GM12873 (cell line): ENCODE measurements at regions not wholly inside any gene's neighbourhood (a gene's known extent, or its start where the extent isn't known, plus 50 kb on each side); places are given as distances from the start of the nearest gene placed in this dataset.

Experiments used
- TF ChIP-seq, protein P1 (sequence below): IDR thresholded peaks from 2 replicates; pipeline ENCODE4 v1.5.1; 2012; ENCODE audit warnings: low read depth, mild to moderate bottlenecking, moderate library complexity, low read length, control low read depth; ENCODE audit not compliant: insufficient read depth; ENCODE audit errors: missing control alignments

DNA sequence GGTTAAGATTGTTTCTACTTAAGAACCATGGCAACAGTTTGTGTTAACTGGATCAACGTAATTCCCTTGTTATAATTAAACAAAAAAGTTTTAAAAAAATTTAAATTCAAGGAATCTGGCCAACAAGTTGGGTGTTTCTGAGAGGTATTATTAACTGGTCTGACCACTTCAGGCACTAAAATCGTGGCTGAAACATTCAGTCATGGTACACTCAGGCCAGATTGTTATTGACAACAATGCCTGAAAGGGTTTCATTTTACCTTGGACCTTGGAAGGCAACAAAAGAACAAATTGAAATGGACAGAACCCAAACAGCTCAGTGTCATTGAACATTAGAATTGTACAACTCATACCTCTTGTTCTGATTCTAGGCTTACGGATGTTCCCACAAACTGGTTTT, 103.3 kb upstream of the ARMC3 start:
- TF ChIP-seq, protein P1, sequence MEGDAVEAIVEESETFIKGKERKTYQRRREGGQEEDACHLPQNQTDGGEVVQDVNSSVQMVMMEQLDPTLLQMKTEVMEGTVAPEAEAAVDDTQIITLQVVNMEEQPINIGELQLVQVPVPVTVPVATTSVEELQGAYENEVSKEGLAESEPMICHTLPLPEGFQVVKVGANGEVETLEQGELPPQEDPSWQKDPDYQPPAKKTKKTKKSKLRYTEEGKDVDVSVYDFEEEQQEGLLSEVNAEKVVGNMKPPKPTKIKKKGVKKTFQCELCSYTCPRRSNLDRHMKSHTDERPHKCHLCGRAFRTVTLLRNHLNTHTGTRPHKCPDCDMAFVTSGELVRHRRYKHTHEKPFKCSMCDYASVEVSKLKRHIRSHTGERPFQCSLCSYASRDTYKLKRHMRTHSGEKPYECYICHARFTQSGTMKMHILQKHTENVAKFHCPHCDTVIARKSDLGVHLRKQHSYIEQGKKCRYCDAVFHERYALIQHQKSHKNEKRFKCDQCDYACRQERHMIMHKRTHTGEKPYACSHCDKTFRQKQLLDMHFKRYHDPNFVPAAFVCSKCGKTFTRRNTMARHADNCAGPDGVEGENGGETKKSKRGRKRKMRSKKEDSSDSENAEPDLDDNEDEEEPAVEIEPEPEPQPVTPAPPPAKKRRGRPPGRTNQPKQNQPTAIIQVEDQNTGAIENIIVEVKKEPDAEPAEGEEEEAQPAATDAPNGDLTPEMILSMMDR: no peak

DNA sequence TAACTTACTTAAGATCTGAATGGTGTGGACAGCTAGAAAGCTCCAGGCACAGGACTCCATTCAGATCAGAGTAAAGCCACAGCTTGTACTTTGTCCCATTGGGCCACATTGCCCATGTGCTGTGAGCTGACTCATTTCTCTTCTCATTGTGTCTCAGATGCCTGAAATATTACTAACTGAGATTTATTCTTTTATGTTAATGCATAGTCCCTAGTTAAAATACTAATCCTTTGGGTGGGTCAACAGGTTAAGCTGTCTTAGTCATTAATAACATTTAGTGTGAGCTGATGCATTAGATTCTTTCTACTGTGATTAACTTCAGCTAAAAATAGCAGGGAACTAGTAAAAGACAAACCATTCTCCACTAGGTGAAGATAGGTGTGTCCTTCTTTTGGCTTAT, 104.7 kb upstream of the ARMC3 start:
- TF ChIP-seq, protein P1: no peak

DNA sequence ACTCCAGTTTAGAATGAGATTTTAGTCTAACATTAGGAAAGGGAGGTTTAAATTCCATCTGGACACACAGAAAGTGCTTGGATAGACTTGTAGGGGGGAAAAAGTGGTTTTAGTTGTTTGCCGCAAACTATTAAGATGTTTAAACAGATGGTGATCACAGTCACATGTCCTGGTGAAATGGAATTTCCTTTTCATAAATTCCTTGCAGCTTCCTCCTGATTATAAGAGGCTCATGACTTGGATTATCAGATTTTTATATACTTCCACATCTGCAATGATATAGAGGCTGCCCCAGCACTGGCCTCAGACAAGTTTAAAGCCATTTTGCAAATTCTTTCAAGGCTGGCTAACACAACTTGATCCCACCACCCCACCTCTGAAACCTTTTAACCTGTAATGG, 106.4 kb upstream of the ARMC3 start:
- TF ChIP-seq, protein P1: no peak

DNA sequence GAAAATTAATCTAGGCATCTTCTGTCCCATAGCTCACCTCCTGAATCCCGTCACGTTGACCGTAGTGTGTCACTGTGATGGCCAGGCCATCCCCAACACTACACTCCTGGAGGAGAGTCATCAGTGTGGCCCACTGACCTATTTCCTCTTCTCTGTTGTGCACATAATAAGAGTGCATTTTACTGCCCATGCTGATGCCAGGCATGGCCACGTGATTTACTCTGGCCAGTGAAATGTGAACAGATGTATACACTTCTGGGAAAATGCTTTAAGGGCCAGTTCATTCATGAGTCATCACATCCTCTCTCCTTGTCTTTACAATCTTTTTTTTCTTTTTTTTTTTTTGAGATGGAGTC, 101.9 kb upstream of the PIP4K2A start:
- TF ChIP-seq, protein P1: no peak

DNA sequence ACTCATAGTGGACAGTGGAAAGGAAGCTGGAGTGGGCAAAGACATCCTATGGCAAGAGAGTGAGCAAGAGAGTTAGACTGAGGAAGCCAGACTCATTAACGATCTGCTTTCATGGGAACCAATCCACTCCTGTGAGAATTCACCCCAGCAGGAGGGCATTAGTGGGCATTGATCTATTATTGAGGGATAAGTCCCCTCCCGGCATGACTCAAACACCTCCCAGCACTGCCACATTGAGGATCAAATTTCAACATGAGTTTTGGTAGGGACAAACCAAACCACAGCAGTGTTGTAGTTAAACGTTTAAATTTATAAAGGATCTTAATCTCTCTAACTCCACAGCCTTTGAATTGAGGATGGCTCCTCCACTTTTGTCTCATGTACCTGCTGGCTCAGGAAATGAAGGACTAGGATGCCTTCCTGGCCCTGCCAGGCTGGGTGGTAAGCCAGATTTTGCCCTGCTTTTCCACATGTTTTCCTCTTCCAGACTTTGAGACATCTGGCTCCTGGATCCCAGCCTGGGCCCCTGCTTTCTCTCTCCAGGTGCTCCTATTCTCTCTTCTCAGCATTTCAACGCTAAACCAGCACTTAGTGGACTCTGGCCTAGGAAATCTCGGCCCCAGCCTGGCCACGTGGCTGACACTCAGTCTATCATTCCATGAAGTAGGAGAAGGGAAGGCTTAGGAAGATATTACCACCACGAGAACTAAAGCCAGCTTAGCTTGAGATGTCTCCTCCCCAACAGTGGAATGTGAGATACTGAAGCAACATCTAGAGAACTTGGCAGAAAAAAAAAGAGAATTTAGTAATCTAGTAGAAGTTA, 96.5 kb upstream of the PIP4K2A start:
- TF ChIP-seq, protein P1: no peak

DNA sequence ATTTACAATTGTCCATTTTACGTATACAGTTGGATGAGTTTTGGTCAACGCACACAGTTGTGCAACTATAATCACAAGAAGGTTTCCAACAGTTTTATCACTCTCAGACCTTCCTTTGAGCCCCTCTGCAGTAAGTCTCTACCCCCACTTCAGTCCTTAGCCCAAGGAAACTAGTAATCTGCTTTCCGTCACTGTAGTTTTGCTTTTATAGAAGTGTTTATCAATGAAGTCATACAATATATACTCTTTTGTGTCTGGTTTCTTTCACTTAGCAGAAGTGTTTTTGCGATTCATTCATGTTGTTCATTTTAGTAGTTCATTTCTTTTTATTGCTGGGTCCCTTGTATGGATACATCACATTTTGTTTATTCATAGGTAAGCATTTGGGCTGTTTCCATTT, 92.9 kb upstream of the PIP4K2A start:
- TF ChIP-seq, protein P1: no peak

DNA sequence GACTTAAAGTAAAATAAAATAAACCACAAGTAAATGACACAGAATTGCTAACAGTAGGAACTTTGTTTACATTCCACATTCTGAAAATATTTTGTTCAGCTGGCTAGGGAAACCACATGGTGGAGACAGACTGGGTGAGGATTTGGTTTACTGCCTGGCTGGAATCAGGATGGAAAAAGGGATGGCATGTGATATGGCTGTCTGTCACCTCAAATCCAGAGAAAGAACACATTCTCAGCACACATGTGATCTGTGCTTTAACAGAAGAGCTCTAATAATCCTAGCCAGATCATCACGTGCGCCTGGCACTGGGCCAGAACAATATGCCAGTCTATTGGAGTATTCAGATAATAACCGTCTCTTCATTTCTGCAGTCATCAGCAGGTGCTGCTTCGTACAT, 90.9 kb upstream of the PIP4K2A start:
- TF ChIP-seq, protein P1: no peak
